ENCODE measurements at regions not wholly inside any gene's neighbourhood (a gene's known extent, or its start where the extent isn't known, plus 50 kb on each side); places are given as distances from the start of the nearest gene placed in this dataset.

DNA sequence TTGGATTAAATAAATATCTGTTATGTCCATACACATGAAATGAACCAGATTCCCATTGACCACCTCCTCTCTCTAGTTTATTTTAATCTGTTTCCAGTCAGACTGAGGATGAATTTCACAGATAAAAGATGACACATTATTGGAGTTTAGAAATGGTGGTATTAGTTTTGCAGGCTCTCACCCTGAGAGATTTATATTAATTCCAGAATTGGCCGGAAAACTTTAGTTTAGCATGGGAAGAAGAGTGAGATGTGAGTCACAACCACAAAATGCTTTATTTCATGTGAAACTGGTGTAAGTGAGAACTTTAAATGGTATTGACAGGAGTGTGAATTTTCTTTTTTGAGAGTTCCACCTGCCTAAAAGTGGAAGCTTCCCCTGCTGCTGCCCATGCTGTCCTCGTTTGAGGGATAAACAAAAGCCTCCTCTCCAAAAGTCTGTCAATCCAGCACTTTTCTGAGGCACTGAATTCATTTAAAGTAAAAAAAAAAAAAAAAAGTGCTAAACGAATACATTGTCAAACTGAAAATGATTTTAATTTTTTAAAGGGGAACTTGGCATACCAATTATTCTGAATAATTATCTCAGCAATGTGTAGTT, 65.1 kb upstream of the EPHA3 start:
- intact Hi-C loops (cut with micrococcal nuclease; ENCODE audit: unreplicated experiment): no loop called here
- DNase-seq: no peak
- Histone ChIP-seq H3K4me3 (ENCODE audit: low read depth, low read length) (no peak overlapping the region), H3K36me3 (ENCODE audit: control insufficient read depth, insufficient read depth, low read length) (no peaks in the 10 kb centered on the region), H3K27me3 (replicated peaks; ENCODE audit: control insufficient read depth, insufficient read depth, low read length) (no peaks in the 10 kb centered on the region), H3K9me3 (no peaks in the 10 kb centered on the region), H3K4me1 (no peaks in the 10 kb centered on the region)
- POLR2A ChIA-PET: no interaction called here
- no peaks in the 10 kb centered on the region for H3K9me3 Mint-ChIP-seq (ENCODE audit: unreplicated experiment)
- H3K27ac Mint-ChIP-seq (ENCODE audit: unreplicated experiment): no peak overlapping the region
- H3K4me1 Mint-ChIP-seq (ENCODE audit: low read depth, unreplicated experiment): no peaks in the 10 kb centered on the region
- TF ChIP-seq, protein P1, sequence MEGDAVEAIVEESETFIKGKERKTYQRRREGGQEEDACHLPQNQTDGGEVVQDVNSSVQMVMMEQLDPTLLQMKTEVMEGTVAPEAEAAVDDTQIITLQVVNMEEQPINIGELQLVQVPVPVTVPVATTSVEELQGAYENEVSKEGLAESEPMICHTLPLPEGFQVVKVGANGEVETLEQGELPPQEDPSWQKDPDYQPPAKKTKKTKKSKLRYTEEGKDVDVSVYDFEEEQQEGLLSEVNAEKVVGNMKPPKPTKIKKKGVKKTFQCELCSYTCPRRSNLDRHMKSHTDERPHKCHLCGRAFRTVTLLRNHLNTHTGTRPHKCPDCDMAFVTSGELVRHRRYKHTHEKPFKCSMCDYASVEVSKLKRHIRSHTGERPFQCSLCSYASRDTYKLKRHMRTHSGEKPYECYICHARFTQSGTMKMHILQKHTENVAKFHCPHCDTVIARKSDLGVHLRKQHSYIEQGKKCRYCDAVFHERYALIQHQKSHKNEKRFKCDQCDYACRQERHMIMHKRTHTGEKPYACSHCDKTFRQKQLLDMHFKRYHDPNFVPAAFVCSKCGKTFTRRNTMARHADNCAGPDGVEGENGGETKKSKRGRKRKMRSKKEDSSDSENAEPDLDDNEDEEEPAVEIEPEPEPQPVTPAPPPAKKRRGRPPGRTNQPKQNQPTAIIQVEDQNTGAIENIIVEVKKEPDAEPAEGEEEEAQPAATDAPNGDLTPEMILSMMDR (IDR thresholded peaks at IDR 0.05; ENCODE audit: insufficient read depth in 1 of 2, low read depth in 1 of 2, low read length in 1 of 2, severe bottlenecking in 1 of 2, unreplicated experiment in 1 of 2): no peak
- H3K27me3 Mint-ChIP-seq (ENCODE audit: insufficient read depth, unreplicated experiment): peaks cover 2% of the 10 kb centered on the region
- H3K4me3 Mint-ChIP-seq (ENCODE audit: unreplicated experiment): no peak overlapping the region
- no TSS peak for BruUV-seq (replicated peaks)
- CTCF ChIA-PET: no interaction called here
- H3K36me3 Mint-ChIP-seq (ENCODE audit: insufficient read depth, unreplicated experiment): no peaks in the 10 kb centered on the region

- intact Hi-C loops (cut with micrococcal nuclease; ENCODE audit: unreplicated experiment): no loop called here
- ChIA-PET CTCF (no interaction called here), POLR2A (no interaction called here)
Observed at GRCh38 chr3:89043406-89043932, 64.0 kb upstream of the EPHA3 start.

DNA sequence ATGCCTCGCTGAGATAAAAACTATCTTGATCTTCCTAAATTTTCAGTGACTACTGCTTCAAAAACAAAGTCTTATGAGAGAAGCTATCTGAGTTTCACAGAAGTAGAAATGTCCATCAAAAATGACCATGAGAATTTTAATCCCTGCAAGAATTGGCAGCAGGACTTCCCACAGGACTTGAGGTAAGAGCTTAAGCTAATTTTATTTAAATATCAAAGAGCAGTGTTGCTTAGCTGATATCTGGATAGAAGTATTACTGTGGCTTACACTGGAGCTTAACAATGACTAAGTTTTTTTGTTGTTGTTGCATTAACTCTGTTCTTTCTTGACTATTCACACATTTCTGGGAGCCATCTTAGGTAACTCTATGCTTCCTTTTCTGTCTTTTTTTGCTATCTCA, 60.8 kb upstream of the EPHA3 start:
- intact Hi-C loops (cut with micrococcal nuclease; ENCODE audit: unreplicated experiment): no loop called here
- ChIA-PET POLR2A (no interaction called here), CTCF (no interaction called here)

More at GRCh38 chr3:89043406-89043932, 64.0 kb upstream of the EPHA3 start:
- Mint-ChIP-seq H3K36me3 (ENCODE audit: insufficient read depth, unreplicated experiment) (no peaks in the 10 kb centered on the region), H3K4me1 (ENCODE audit: low read depth, unreplicated experiment) (no peaks in the 10 kb centered on the region), H3K4me3 (ENCODE audit: unreplicated experiment) (no peak overlapping the region), H3K27me3 (ENCODE audit: insufficient read depth, unreplicated experiment) (peaks cover 2% of the 10 kb centered on the region), H3K27ac (ENCODE audit: unreplicated experiment) (no peak overlapping the region), H3K9me3 (ENCODE audit: unreplicated experiment) (no peaks in the 10 kb centered on the region)
- no peaks in the 10 kb centered on the region for H3K36me3 ChIP-seq (ENCODE audit: control insufficient read depth, insufficient read depth, low read length)
- no peak overlapping the region for H3K4me3 ChIP-seq (ENCODE audit: low read depth, low read length)
- H3K4me1 ChIP-seq: no peaks in the 10 kb centered on the region
- no TSS peak for BruUV-seq (replicated peaks)
- TF ChIP-seq, protein P1 (IDR thresholded peaks at IDR 0.05; ENCODE audit: insufficient read depth in 1 of 2, low read depth in 1 of 2, low read length in 1 of 2, severe bottlenecking in 1 of 2, unreplicated experiment in 1 of 2): no peak
- H3K27me3 ChIP-seq (replicated peaks; ENCODE audit: control insufficient read depth, insufficient read depth, low read length): no peaks in the 10 kb centered on the region
- H3K9me3 ChIP-seq: no peaks in the 10 kb centered on the region
- no peak for DNase-seq

More for the DNA sequence above, 60.8 kb upstream of the EPHA3 start:
- no peak overlapping the region for H3K4me3 ChIP-seq (ENCODE audit: low read depth, low read length)
- no peaks in the 10 kb centered on the region for H3K27me3 ChIP-seq (replicated peaks; ENCODE audit: control insufficient read depth, insufficient read depth, low read length)
- Mint-ChIP-seq H3K27me3 (ENCODE audit: insufficient read depth, unreplicated experiment) (peaks cover 2% of the 10 kb centered on the region), H3K27ac (ENCODE audit: unreplicated experiment) (no peak overlapping the region), H3K4me1 (ENCODE audit: low read depth, unreplicated experiment) (no peaks in the 10 kb centered on the region), H3K4me3 (ENCODE audit: unreplicated experiment) (no peak overlapping the region), H3K9me3 (ENCODE audit: unreplicated experiment) (no peaks in the 10 kb centered on the region), H3K36me3 (ENCODE audit: insufficient read depth, unreplicated experiment) (no peaks in the 10 kb centered on the region)
- H3K4me1 ChIP-seq: no peaks in the 10 kb centered on the region
- TF ChIP-seq, protein P1 (IDR thresholded peaks at IDR 0.05; ENCODE audit: insufficient read depth in 1 of 2, low read depth in 1 of 2, low read length in 1 of 2, severe bottlenecking in 1 of 2, unreplicated experiment in 1 of 2): no peak
- H3K36me3 ChIP-seq (ENCODE audit: control insufficient read depth, insufficient read depth, low read length): no peaks in the 10 kb centered on the region
- BruUV-seq (replicated peaks): no TSS peak
- no peaks in the 10 kb centered on the region for H3K9me3 ChIP-seq
- no peak for DNase-seq

Data from Caco-2 (cell line).